ENCODE measurements at regions not wholly inside any gene's neighbourhood (a gene's known extent, or its start where the extent isn't known, plus 50 kb on each side); places are given as distances from the start of the nearest gene placed in this dataset.

- in situ Hi-C loops (cut with HindIII; ENCODE audit: low pct_ligation_motif_present, low sequenced_read_pairs) = no loop called here
- no peak for DNase-seq
- Histone ChIP-seq H3K4me3 (ENCODE audit: low read depth, low read length) (no peak overlapping the region), H3K27me3 (replicated peaks) (no peaks in the 10 kb centered on the region), H3K36me3 (replicated peaks) (no peaks in the 10 kb centered on the region), H3K27ac (no peak overlapping the region)
- no peak for TF ChIP-seq CTCF (IDR thresholded peaks at IDR 0.05; ENCODE audit: low read depth, low read length, missing control alignments)
Observed at GRCh38 chr7:132044247-132044646, 487.8 kb upstream of the PODXL start.

- no peak overlapping the region for H3K4me3 ChIP-seq (ENCODE audit: low read depth, low read length)
- in situ Hi-C loops (cut with HindIII; ENCODE audit: low pct_ligation_motif_present, low sequenced_read_pairs) = no loop called here
- H3K27ac ChIP-seq = no peak overlapping the region
- no peaks in the 10 kb centered on the region for H3K36me3 ChIP-seq (replicated peaks)
- no peaks in the 10 kb centered on the region for H3K27me3 ChIP-seq (replicated peaks)
- TF ChIP-seq CTCF (IDR thresholded peaks at IDR 0.05; ENCODE audit: low read depth, low read length, missing control alignments) = no peak
- no peak for DNase-seq
Observed at GRCh38 chr7:132041108-132041507, 484.7 kb upstream of the PODXL start.

GRCh38 chr7:132035517-132036362, 479.3 kb upstream of the PODXL start:
- no peak for DNase-seq
- TF ChIP-seq CTCF (IDR thresholded peaks at IDR 0.05; ENCODE audit: low read depth, low read length, missing control alignments) = no peak
- Histone ChIP-seq H3K27me3 (replicated peaks) (no peaks in the 10 kb centered on the region), H3K36me3 (replicated peaks) (no peaks in the 10 kb centered on the region), H3K4me3 (ENCODE audit: low read depth, low read length) (no peak overlapping the region), H3K27ac (no peak overlapping the region)
- in situ Hi-C loops (cut with HindIII; ENCODE audit: low pct_ligation_motif_present, low sequenced_read_pairs) = no loop called here

GRCh38 chr7:132034748-132035416, 478.5 kb upstream of the PODXL start:
- H3K36me3 ChIP-seq (replicated peaks) = no peaks in the 10 kb centered on the region
- H3K27me3 ChIP-seq (replicated peaks) = no peaks in the 10 kb centered on the region
- H3K27ac ChIP-seq = no peak overlapping the region
- no peak for DNase-seq
- no peak overlapping the region for H3K4me3 ChIP-seq (ENCODE audit: low read depth, low read length)
- TF ChIP-seq CTCF (IDR thresholded peaks at IDR 0.05; ENCODE audit: low read depth, low read length, missing control alignments) = no peak
- in situ Hi-C loops (cut with HindIII; ENCODE audit: low pct_ligation_motif_present, low sequenced_read_pairs) = no loop called here

- no peaks in the 10 kb centered on the region for H3K27me3 ChIP-seq (replicated peaks)
- no peak overlapping the region for H3K4me3 ChIP-seq (ENCODE audit: low read depth, low read length)
- in situ Hi-C loops (cut with HindIII; ENCODE audit: low pct_ligation_motif_present, low sequenced_read_pairs) = no loop called here
- no peaks in the 10 kb centered on the region for H3K36me3 ChIP-seq (replicated peaks)
- no peak for DNase-seq
- TF ChIP-seq CTCF (IDR thresholded peaks at IDR 0.05; ENCODE audit: low read depth, low read length, missing control alignments) = no peak
- no peak overlapping the region for H3K27ac ChIP-seq
Observed at GRCh38 chr7:132030883-132031282, 474.5 kb upstream of the PODXL start.
